Stromal cell of bone marrow (primary cell): ENCODE measurements at regions not wholly inside any gene's neighbourhood (a gene's known extent, or its start where the extent isn't known, plus 50 kb on each side); places are given as distances from the start of the nearest gene placed in this dataset.
"Not testable (repeated sequence)": the region's sequence is repeated elsewhere in the genome, so short reads cannot be mapped to it uniquely, and the experiment has no call there.

Experiments
- DNase-seq: peaks from one replicate; pipeline ENCODE4 v3.0.0-alpha.2; 2012; ENCODE audit warnings: low read depth

- not testable (repeated sequence) for DNase-seq
Observed at GRCh38 chr7:63856466-63856865, 142.2 kb upstream of the ZNF722 start.

- DNase-seq, result no peak
Observed at GRCh38 chr7:63867127-63867526, 131.5 kb upstream of the ZNF722 start.

GRCh38 chr7:63874242-63874641 is 124.4 kb upstream of the ZNF722 start:
- not testable (repeated sequence) for DNase-seq

GRCh38 chr7:63876707-63877322 is 121.8 kb upstream of the ZNF722 start:
- no peak for DNase-seq

GRCh38 chr7:63887031-63887430 is 111.6 kb upstream of the ZNF722 start:
- no peak for DNase-seq

GRCh38 chr7:63899691-63900393 is 98.8 kb upstream of the ZNF722 start:
- DNase-seq, result no peak

- DNase-seq, result peak; percentile 42
Observed at GRCh38 chr7:63900394-63901203, 98.0 kb upstream of the ZNF722 start.

- not testable (repeated sequence) for DNase-seq
Observed at GRCh38 chr7:63901204-63901506, 97.5 kb upstream of the ZNF722 start.

- DNase-seq, result no peak
Observed at GRCh38 chr7:63918986-63919385, 79.7 kb upstream of the ZNF722 start.

- no peak for DNase-seq
Observed at GRCh38 chr7:63925262-63925625, 73.4 kb upstream of the ZNF722 start.

GRCh38 chr7:63925626-63926460 is 72.8 kb upstream of the ZNF722 start:
- peak; percentile 66 for DNase-seq

GRCh38 chr7:63927261-63927660 is 71.4 kb upstream of the ZNF722 start:
- DNase-seq, result no peak

GRCh38 chr7:63931057-63931600 is 67.5 kb upstream of the ZNF722 start:
- DNase-seq, result no peak

GRCh38 chr7:63931985-63932577 is 66.6 kb upstream of the ZNF722 start:
- no peak for DNase-seq
